Psoas muscle (tissue), 7 donors: ENCODE measurements at regions not wholly inside any gene's neighbourhood (a gene's known extent, or its start where the extent isn't known, plus 50 kb on each side); places are given as distances from the start of the nearest gene placed in this dataset.

Source experiments
- ATAC-seq, 4 donors: fragments of 200-7000 bp; cut with Tn5 transposase; one replicate each; pipeline ENCODE4 v1.9.1; 2020; ENCODE audit warnings: moderate library complexity in 3 of 4, mild to moderate bottlenecking in 2 of 4
- DNase-seq, 2 donors: peaks; one replicate each; pipeline ENCODE4 v3.0.0-alpha.2; 2020
- H3K27ac ChIP-seq: fragments of 200-600 bp; one replicate; pipeline ENCODE4 v1.8.0; 2022
- H3K27me3 ChIP-seq, 3 donors: fragments of 200-600 bp in 1 of 3; one replicate each; pipeline versions ENCODE4 v1.6.1 to v1.8.0; 2013 to 2022; ENCODE audit warnings: low read length in 2 of 3, mild to moderate bottlenecking in 2 of 3, moderate library complexity in 1 of 3; ENCODE audit not compliant: insufficient read depth in 3 of 3
- H3K36me3 ChIP-seq, 2 donors: fragments of 200-600 bp in 1 of 2; one replicate each; pipeline versions ENCODE4 v1.6.1 to v1.8.0; 2013 to 2022; ENCODE audit warnings: low read depth in 1 of 2, mild to moderate bottlenecking in 1 of 2, moderate library complexity in 1 of 2; ENCODE audit not compliant: insufficient read depth in 1 of 2
- H3K4me1 ChIP-seq: fragments of 200-600 bp; one replicate; pipeline ENCODE4 v1.8.0; 2022
- H3K4me3 ChIP-seq: fragments of 200-600 bp; one replicate; pipeline ENCODE4 v1.8.0; 2022; ENCODE audit warnings: mild to moderate bottlenecking
- H3K9me3 ChIP-seq: fragments of 200-600 bp; one replicate; pipeline ENCODE4 v1.8.0; 2022
- CTCF ChIP-seq: fragments of 200-600 bp; IDR thresholded peaks from one replicate; pipeline ENCODE4 v1.8.0; 2022; ENCODE audit warnings: antibody characterized with exemption
- WGBS, 3 donors: extraction: QIAGEN DNeasy Blood & Tissue Kit; methylation state at CpG; one replicate each; pipeline versions ENCODE4 v1.1.6 to v1.1.7; 2013; 5-methylcytosine and 5-hydroxymethylcytosine counted together
- intact Hi-C, 2 donors: fragments of 100-400 bp; cut with DNase I; formaldehyde crosslinking; loops; one replicate each; pipeline versions ENCODE4 v1.11.0 to v1.14.2; 2022
- donor health status: healthy with polysubstance abuse.
- donor health status: DM: no; HTN: no; CAD: no; lungs with moderate emphysema.
- donor health status: Bipolar disorder and iron deficiency.
- donor health status: healthy.
- donor health status: DM: yes; HTN: yes; CAD: no.
- donor health status: DM: no; HTN: no; CAD: no.
- donor health status: DM: yes; HTN: yes; CAD: no.

GRCh38 chrX:7294483-7294882 lies 146.5 kb upstream of the PUDP start:
- intact Hi-C loops = no loop called here
- no peaks in the 10 kb centered on the region for H3K27me3 ChIP-seq
- H3K9me3 ChIP-seq = peaks cover 4% of the 10 kb centered on the region
- no peak for TF ChIP-seq CTCF
- no peaks in the 10 kb centered on the region for H3K36me3 ChIP-seq
- H3K4me1 ChIP-seq = no peaks in the 10 kb centered on the region
- no peak for ATAC-seq
- DNase-seq = no peak
- 80 to 98% (median 83%) methylated on average over 1 of the region's 1 CpG for WGBS, 3 donors
- no peak overlapping the region for H3K4me3 ChIP-seq
- H3K27ac ChIP-seq = no peak overlapping the region

GRCh38 chrX:7286168-7286837 lies 138.3 kb upstream of the PUDP start:
- WGBS, 3 donors = 58 to 68% (median 67%) methylated on average over 6 of the region's 6 CpGs
- no peaks in the 10 kb centered on the region for H3K9me3 ChIP-seq
- no peaks in the 10 kb centered on the region for H3K4me1 ChIP-seq
- no peaks in the 10 kb centered on the region for H3K36me3 ChIP-seq
- H3K4me3 ChIP-seq = no peak overlapping the region
- intact Hi-C loops = no loop called here
- no peaks in the 10 kb centered on the region for H3K27me3 ChIP-seq
- H3K27ac ChIP-seq = no peak overlapping the region
- ATAC-seq (no peak), DNase-seq (no peak)
- TF ChIP-seq CTCF = no peak

- TF ChIP-seq CTCF = no peak
- 92 to 93% (median 92%) methylated on average over 2 of the region's 2 CpGs for WGBS, 3 donors
- ATAC-seq (no peak), DNase-seq (no peak)
- H3K9me3 ChIP-seq = no peaks in the 10 kb centered on the region
- no peaks in the 10 kb centered on the region for H3K27me3 ChIP-seq
- H3K4me1 ChIP-seq = no peaks in the 10 kb centered on the region
- intact Hi-C loops = no loop called here
- no peak overlapping the region for H3K4me3 ChIP-seq
- H3K27ac ChIP-seq = no peak overlapping the region
- no peaks in the 10 kb centered on the region for H3K36me3 ChIP-seq
These were observed 137.8 kb upstream of the PUDP start for GRCh38 chrX:7285765-7286164.

GRCh38 chrX:7283741-7284140 lies 135.8 kb upstream of the PUDP start:
- Histone ChIP-seq H3K4me1 (no peaks in the 10 kb centered on the region), H3K9me3 (no peaks in the 10 kb centered on the region), H3K4me3 (no peak overlapping the region), H3K27ac (no peak overlapping the region), H3K36me3 (no peaks in the 10 kb centered on the region), H3K27me3 (no peaks in the 10 kb centered on the region)
- TF ChIP-seq CTCF = no peak
- ATAC-seq = no peak
- WGBS, 3 donors = 87 to 95% (median 89%) methylated on average over 2 of the region's 2 CpGs
- no peak for DNase-seq
- intact Hi-C loops = no loop called here

- no peak for TF ChIP-seq CTCF
- ATAC-seq (peak in 1 of 4 donors; percentile 50), DNase-seq (no peak)
- Histone ChIP-seq H3K27ac (no peak overlapping the region), H3K27me3 (no peaks in the 10 kb centered on the region), H3K36me3 (no peaks in the 10 kb centered on the region), H3K4me1 (no peaks in the 10 kb centered on the region), H3K4me3 (no peak overlapping the region), H3K9me3 (no peaks in the 10 kb centered on the region)
- intact Hi-C loops = no loop called here
- WGBS, 3 donors = 63 to 76% (median 70%) methylated on average over 2 of the region's 2 CpGs
These were observed 132.6 kb upstream of the PUDP start for GRCh38 chrX:7280520-7280919.
